ENCODE measurements at regions not wholly inside any gene's neighbourhood (a gene's known extent, or its start where the extent isn't known, plus 50 kb on each side); places are given as distances from the start of the nearest gene placed in this dataset.

GRCh38 chr22:49078076-49078710, 749.5 kb downstream of the BRD1 start:
- no peak for DNase-seq (ENCODE audit: low read depth)
- TF ChIP-seq CTCF (IDR thresholded peaks at IDR 0.05; ENCODE audit: low read depth, low read length, missing control alignments), result no peak
- no peak overlapping the region for H3K4me3 ChIP-seq (ENCODE audit: low read depth, low read length)

GRCh38 chr22:49077586-49077985, 750.1 kb downstream of the BRD1 start:
- no peak for TF ChIP-seq CTCF (IDR thresholded peaks at IDR 0.05; ENCODE audit: low read depth, low read length, missing control alignments)
- DNase-seq (ENCODE audit: low read depth), result no peak
- no peak overlapping the region for H3K4me3 ChIP-seq (ENCODE audit: low read depth, low read length)

- no peak for TF ChIP-seq CTCF (IDR thresholded peaks at IDR 0.05; ENCODE audit: low read depth, low read length, missing control alignments)
- no peak for DNase-seq (ENCODE audit: low read depth)
- no peak overlapping the region for H3K4me3 ChIP-seq (ENCODE audit: low read depth, low read length)
These were observed 750.7 kb downstream of the BRD1 start for GRCh38 chr22:49077036-49077393.

GRCh38 chr22:49076300-49077035, 751.2 kb downstream of the BRD1 start:
- no peak for DNase-seq (ENCODE audit: low read depth)
- no peak overlapping the region for H3K4me3 ChIP-seq (ENCODE audit: low read depth, low read length)
- TF ChIP-seq CTCF (IDR thresholded peaks at IDR 0.05; ENCODE audit: low read depth, low read length, missing control alignments), result no peak

- H3K4me3 ChIP-seq (ENCODE audit: low read depth, low read length), result no peak overlapping the region
- TF ChIP-seq CTCF (IDR thresholded peaks at IDR 0.05; ENCODE audit: low read depth, low read length, missing control alignments), result no peak
- no peak for DNase-seq (ENCODE audit: low read depth)
These were observed 752.5 kb downstream of the BRD1 start for GRCh38 chr22:49075150-49075549.

GRCh38 chr22:49073873-49074417, 753.7 kb downstream of the BRD1 start:
- no peak for DNase-seq (ENCODE audit: low read depth)
- H3K4me3 ChIP-seq (ENCODE audit: low read depth, low read length), result no peak overlapping the region
- TF ChIP-seq CTCF (IDR thresholded peaks at IDR 0.05; ENCODE audit: low read depth, low read length, missing control alignments), result no peak
